Endothelial cell of umbilical vein (primary cell): ENCODE measurements at regions not wholly inside any gene's neighbourhood (a gene's known extent, or its start where the extent isn't known, plus 50 kb on each side); places are given as distances from the start of the nearest gene placed in this dataset.

Source experiments
- JUN ChIP-seq: IDR thresholded peaks from 2 replicates; pipeline ENCODE4 v1.6.1; 2011; ENCODE audit warnings: borderline replicate concordance, low read depth; ENCODE audit not compliant: insufficient read length, insufficient read depth
- POLR2A ChIP-seq: IDR thresholded peaks from 2 replicates; pipeline ENCODE4 v1.6.1; 2012; ENCODE audit warnings: low read depth, mild to moderate bottlenecking, control low read depth, low read length
- POLR2AphosphoS5 ChIP-seq: IDR thresholded peaks from 2 replicates; pipeline ENCODE4 v1.6.1; 2012; ENCODE audit warnings: low read depth, mild to moderate bottlenecking, control low read depth, low read length, moderate library complexity; ENCODE audit not compliant: insufficient read depth
- TF ChIP-seq, protein P1 (sequence below), 2 donors: IDR thresholded peaks; 1 replicate in 1 of 2; 2 replicates in 1 of 2; pipeline ENCODE4 v1.5.1; 2011; ENCODE audit warnings: low read length in 2 of 2, mild to moderate bottlenecking in 2 of 2, moderate library complexity in 2 of 2, control low read depth in 1 of 2, inconsistent platforms in 1 of 2, low read depth in 1 of 2; ENCODE audit not compliant: insufficient read depth in 1 of 2; ENCODE audit errors: extremely low read depth in 1 of 2
- TF ChIP-seq, protein P2 (sequence below): IDR thresholded peaks from 2 replicates; pipeline ENCODE4 v1.6.1; 2011; ENCODE audit not compliant: insufficient read depth, insufficient read length

DNA sequence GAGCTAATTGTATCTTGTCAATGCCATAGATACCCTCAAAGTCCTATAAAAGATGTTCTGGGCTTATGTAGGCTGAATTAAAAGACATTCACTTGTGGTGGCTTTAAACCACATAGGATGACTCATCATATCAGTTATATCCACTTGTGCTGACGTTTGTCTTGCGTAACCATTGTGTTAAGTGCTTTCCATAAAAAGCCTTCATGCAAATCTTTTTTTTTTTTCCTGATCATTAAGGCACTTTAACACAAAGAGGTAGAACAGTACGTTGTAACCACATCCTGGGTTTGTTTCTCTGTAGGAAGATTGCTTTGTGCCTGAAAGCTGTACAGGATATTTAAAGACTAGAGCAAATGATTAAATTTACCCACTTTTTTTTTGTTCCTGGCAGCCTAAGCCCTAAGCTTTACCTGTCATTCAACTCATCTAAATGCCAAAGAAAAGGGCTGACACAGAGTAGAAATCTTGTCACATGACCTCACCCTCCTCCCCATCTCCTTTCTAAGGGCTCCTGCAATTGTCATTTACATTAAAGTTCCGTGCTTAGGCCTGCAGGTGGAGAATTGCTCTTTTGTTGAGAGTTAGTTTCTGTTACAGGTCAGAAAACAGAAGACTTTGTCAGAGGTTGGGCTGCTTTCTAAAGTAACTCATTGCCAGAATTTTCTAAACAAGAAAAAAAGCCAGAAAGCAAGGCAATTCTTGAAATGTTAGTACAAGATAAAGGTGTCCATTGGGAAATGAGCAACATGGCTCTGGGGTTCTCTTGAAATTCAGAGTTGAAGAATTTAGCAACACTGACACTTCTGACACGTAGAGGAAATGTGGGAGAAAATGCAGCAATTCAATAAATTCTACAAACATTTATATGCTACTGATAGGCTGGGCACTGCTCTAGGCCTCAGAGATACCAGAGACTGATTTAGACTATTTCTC, 555.6 kb downstream of the PPARGC1A start:
- TF ChIP-seq, protein P1, sequence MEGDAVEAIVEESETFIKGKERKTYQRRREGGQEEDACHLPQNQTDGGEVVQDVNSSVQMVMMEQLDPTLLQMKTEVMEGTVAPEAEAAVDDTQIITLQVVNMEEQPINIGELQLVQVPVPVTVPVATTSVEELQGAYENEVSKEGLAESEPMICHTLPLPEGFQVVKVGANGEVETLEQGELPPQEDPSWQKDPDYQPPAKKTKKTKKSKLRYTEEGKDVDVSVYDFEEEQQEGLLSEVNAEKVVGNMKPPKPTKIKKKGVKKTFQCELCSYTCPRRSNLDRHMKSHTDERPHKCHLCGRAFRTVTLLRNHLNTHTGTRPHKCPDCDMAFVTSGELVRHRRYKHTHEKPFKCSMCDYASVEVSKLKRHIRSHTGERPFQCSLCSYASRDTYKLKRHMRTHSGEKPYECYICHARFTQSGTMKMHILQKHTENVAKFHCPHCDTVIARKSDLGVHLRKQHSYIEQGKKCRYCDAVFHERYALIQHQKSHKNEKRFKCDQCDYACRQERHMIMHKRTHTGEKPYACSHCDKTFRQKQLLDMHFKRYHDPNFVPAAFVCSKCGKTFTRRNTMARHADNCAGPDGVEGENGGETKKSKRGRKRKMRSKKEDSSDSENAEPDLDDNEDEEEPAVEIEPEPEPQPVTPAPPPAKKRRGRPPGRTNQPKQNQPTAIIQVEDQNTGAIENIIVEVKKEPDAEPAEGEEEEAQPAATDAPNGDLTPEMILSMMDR (IDR thresholded peaks at IDR 0.05; ENCODE audit: extremely low read depth in 1 of 2, insufficient read depth in 1 of 2, low read depth in 1 of 2, low read length in 2 of 2) = no peak
- TF ChIP-seq POLR2A (no peak), POLR2AphosphoS5 (no peak), JUN (peak; percentile 5)
- TF ChIP-seq, protein P2, sequence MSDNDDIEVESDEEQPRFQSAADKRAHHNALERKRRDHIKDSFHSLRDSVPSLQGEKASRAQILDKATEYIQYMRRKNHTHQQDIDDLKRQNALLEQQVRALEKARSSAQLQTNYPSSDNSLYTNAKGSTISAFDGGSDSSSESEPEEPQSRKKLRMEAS = no peak
